AG09319 (cell line): ENCODE measurements at regions not wholly inside any gene's neighbourhood (a gene's known extent, or its start where the extent isn't known, plus 50 kb on each side); places are given as distances from the start of the nearest gene placed in this dataset.
"Not testable (repeated sequence)": the region's sequence is repeated elsewhere in the genome, so short reads cannot be mapped to it uniquely, and the experiment has no call there.

Experiments used
- DNase-seq: peaks from one replicate; pipeline ENCODE4 v3.0.0-alpha.2; 2010; ENCODE audit warnings: low read depth; ENCODE audit errors: extremely low read depth
- TF ChIP-seq, protein P1 (sequence below): IDR thresholded peaks from 2 replicates; pipeline ENCODE4 v1.5.1; 2011; ENCODE audit warnings: low read depth, mild to moderate bottlenecking, inconsistent platforms, low read length, moderate library complexity

- DNase-seq, result no peak
- TF ChIP-seq, protein P1, sequence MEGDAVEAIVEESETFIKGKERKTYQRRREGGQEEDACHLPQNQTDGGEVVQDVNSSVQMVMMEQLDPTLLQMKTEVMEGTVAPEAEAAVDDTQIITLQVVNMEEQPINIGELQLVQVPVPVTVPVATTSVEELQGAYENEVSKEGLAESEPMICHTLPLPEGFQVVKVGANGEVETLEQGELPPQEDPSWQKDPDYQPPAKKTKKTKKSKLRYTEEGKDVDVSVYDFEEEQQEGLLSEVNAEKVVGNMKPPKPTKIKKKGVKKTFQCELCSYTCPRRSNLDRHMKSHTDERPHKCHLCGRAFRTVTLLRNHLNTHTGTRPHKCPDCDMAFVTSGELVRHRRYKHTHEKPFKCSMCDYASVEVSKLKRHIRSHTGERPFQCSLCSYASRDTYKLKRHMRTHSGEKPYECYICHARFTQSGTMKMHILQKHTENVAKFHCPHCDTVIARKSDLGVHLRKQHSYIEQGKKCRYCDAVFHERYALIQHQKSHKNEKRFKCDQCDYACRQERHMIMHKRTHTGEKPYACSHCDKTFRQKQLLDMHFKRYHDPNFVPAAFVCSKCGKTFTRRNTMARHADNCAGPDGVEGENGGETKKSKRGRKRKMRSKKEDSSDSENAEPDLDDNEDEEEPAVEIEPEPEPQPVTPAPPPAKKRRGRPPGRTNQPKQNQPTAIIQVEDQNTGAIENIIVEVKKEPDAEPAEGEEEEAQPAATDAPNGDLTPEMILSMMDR, result no peak
Observed at GRCh38 chr7:52362521-52362920, 672.9 kb upstream of the POM121L12 start.

DNA sequence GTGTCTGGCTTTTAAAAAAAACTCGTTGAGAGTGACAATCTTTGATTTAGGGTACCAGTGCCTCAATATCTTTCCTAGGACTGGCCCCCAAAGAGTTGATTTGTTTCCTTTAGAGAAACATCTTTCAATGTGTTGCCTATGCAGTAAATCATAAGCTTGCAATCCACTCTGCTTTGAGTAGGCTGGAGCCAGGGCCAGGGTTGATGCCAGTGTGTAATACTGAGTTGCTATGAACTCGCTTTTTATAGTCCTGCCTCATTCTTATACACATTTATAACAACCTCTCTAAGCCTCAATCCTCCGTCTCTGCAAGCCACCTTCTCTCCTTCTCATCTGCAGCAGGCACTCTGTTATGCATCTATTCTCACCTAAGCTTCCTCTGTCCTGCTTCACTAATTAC, 674.9 kb upstream of the POM121L12 start:
- DNase-seq, result no peak
- TF ChIP-seq, protein P1, result no peak

DNA sequence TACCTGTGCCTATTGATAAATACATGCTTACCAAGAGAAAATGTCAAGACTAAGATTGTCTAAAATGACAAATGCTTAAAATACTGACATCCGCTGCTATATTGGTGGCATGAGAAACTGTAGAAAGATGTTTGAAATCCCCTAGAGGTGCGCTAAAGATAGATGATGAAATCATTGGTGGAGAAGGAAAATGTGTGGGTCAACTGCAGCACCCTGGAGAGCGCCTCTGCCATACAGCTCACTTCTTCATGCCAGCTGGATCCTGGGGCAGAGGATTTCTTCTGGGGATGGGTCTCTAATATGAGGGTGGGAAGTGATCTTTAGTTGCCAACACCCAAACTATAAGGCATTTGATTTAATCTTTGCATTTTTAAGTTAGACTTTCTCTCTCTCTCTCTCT, 680.4 kb upstream of the POM121L12 start:
- DNase-seq, result no peak
- TF ChIP-seq, protein P1, result no peak

- TF ChIP-seq, protein P1, result no peak
- DNase-seq, result no peak
Observed at GRCh38 chr7:52352013-52352981, 683.1 kb upstream of the POM121L12 start.

GRCh38 chr7:52344015-52344414, 691.4 kb upstream of the POM121L12 start:
- TF ChIP-seq, protein P1, result no peak
- DNase-seq, result no peak

DNA sequence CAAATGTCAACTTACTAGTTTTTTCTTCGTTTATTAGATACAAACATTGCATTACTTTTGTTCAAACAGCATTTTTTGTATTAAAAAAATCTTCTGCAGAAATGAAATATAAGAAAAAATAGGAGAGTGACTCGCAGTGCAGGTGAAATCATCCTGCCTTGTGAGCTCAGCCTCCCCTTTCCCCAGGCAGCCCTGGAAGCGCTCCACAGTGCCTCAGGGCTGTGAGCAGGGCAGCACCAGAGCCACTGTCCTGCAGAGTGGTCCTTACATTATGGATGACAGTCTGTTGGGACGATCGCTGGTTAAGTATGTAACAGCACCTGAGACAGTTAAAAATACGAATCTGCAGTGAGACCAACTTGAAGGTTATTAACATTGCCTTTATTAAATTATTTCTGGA, 695.4 kb upstream of the POM121L12 start:
- TF ChIP-seq, protein P1, result no peak
- DNase-seq, result no peak

GRCh38 chr7:52328328-52328727, 707.1 kb upstream of the POM121L12 start:
- DNase-seq, result not testable (repeated sequence)
